Common myeloid progenitor, CD34-positive (primary cell): ENCODE measurements at regions not wholly inside any gene's neighbourhood (a gene's known extent, or its start where the extent isn't known, plus 50 kb on each side); places are given as distances from the start of the nearest gene placed in this dataset.
"Not testable (repeated sequence)": the region's sequence is repeated elsewhere in the genome, so short reads cannot be mapped to it uniquely, and the experiment has no call there.

Experiments
- CTCF ChIA-PET: fragments of 350-600 bp; sonication (Branson Sonifier 250); formaldehyde crosslinking; loops from one replicate; lab custom pipeline; 2021; ENCODE audit warnings: antibody characterized with exemption; lab: Charles Lee
- POLR2A ChIA-PET: fragments of 350-600 bp; sonication (Branson Sonifier 250); formaldehyde crosslinking; loops from one replicate; lab custom pipeline; 2021; ENCODE audit warnings: antibody characterized with exemption; lab: Charles Lee
- DNase-seq, 3 donors: peaks; one replicate each; pipeline versions ENCODE4 v3.0.0 to v3.0.0-alpha.2; 2013
- H3K27ac ChIP-seq, 2 experiments: 1 replicate in 1 of 2; 2 replicates in 1 of 2; pipeline ENCODE4 v1.7.0; 2013; ENCODE audit warnings: inconsistent platforms in 2 of 2, low read length in 2 of 2, mild to moderate bottlenecking in 2 of 2, low read depth in 1 of 2, moderate library complexity in 1 of 2; ENCODE audit not compliant: severe bottlenecking in 2 of 2, insufficient read depth in 1 of 2, poor library complexity in 1 of 2
- H3K27me3 ChIP-seq, 5 experiments: replicated peaks in 2 of 5; 1 replicate in 3 of 5; 2 replicates in 2 of 5; pipeline versions ENCODE4 v1.6.1 to v1.7.0; 2013; ENCODE audit warnings: low read length in 4 of 5, mild to moderate bottlenecking in 2 of 5, moderate library complexity in 2 of 5, inconsistent platforms in 1 of 5; ENCODE audit not compliant: insufficient read depth in 5 of 5, control insufficient read depth in 4 of 5
- H3K36me3 ChIP-seq, 4 experiments: 1 replicate in 2 of 4; 2 replicates in 2 of 4; pipeline versions ENCODE4 v1.6.1 to v1.7.0; 2013; ENCODE audit warnings: low read length in 3 of 4, control low read depth in 1 of 4, mild to moderate bottlenecking in 1 of 4; ENCODE audit not compliant: control insufficient read depth in 4 of 4, insufficient read depth in 4 of 4
- H3K4me1 ChIP-seq, 4 experiments: 1 replicate in 3 of 4; 2 replicates in 1 of 4; pipeline versions ENCODE4 v1.6.1 to v1.7.1; 2013; ENCODE audit warnings: low read length in 3 of 4, mild to moderate bottlenecking in 3 of 4, control low read depth in 1 of 4, inconsistent platforms in 1 of 4, moderate library complexity in 1 of 4; ENCODE audit not compliant: control insufficient read depth in 4 of 4, insufficient read depth in 4 of 4; ENCODE audit errors: control extremely low read depth in 1 of 4
- H3K4me3 ChIP-seq, 7 experiments: 1 replicate in 4 of 7; 2 replicates in 3 of 7; pipeline versions ENCODE4 v1.5.1 to v1.7.0; 2013; ENCODE audit warnings: mild to moderate bottlenecking in 7 of 7, low read length in 6 of 7, moderate library complexity in 6 of 7, inconsistent platforms in 2 of 7, low read depth in 2 of 7, control low read depth in 1 of 7; ENCODE audit not compliant: insufficient read depth in 4 of 7, control insufficient read depth in 1 of 7; ENCODE audit errors: extremely low read depth in 1 of 7
- H3K9me3 ChIP-seq, 5 experiments: 1 replicate in 4 of 5; 2 replicates in 1 of 5; pipeline versions ENCODE4 v1.6.1 to v1.7.1; 2013; ENCODE audit warnings: low read length in 4 of 5, mild to moderate bottlenecking in 2 of 5, inconsistent platforms in 1 of 5, low read depth in 1 of 5, moderate library complexity in 1 of 5; ENCODE audit not compliant: control insufficient read depth in 4 of 5, insufficient read depth in 2 of 5; ENCODE audit errors: control extremely low read depth in 1 of 5
- WGBS: methylation state at CpG from one replicate; pipeline ENCODE4 v1.1.5; 2013; ENCODE audit not compliant: insufficient coverage; 5-methylcytosine and 5-hydroxymethylcytosine counted together

- no peak overlapping the region for H3K4me3 ChIP-seq
- H3K27ac ChIP-seq = no peak overlapping the region
- peaks cover 0 to under 1% (median 0%) of the 10 kb centered on the region in 5 experiments for H3K27me3 ChIP-seq
- CTCF ChIA-PET = interaction anchor here (0.6 to 1.4 kb wide), 3 partner anchors 29 to 525 kb away, joined by 3 read pairs; no protein-coding TSS in a partner anchor
- no peak for DNase-seq
- POLR2A ChIA-PET = no interaction called here
- no peaks in the 10 kb centered on the region for H3K36me3 ChIP-seq
- H3K4me1 ChIP-seq = no peaks in the 10 kb centered on the region
- no peaks in the 10 kb centered on the region for H3K9me3 ChIP-seq
- 100% methylated on average over 1 of the region's 2 CpGs for WGBS
Observed at GRCh38 chr6:27119761-27120160, 127.7 kb upstream of the PRSS16 start.

DNA sequence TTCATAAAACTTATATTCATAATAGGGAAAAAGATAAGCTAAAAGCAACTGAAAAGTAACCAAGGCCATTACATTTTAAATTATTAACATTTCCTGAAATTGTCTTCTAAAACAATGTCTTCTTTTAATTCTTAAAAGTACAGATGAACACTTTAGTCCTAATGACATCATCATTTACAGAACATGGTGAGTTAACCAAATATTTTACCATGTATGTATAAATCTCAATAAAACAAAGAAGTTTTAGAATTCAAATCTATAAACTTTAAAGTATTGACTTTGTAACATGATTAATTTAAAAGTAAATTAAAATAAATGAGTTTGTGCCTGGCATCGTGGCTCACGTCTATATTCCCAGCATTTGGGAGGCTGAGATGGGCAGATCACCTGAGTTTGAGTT, 125.9 kb upstream of the PRSS16 start:
- Histone ChIP-seq H3K36me3 (no peaks in the 10 kb centered on the region), H3K4me1 (peaks cover 0 to 6% (median 0%) of the 10 kb centered on the region in 4 experiments), H3K9me3 (no peaks in the 10 kb centered on the region), H3K27ac (no peak overlapping the region), H3K4me3 (no peak overlapping the region), H3K27me3 (no peaks in the 10 kb centered on the region)
- no CpG with 5 or more reads among the region's 2 CpGs for WGBS
- DNase-seq = no peak
- ChIA-PET CTCF (interaction anchor here (1.2 kb wide), 1 partner anchor 42 kb away, joined by 3 read pairs; no protein-coding TSS in a partner anchor), POLR2A (no interaction called here)

GRCh38 chr6:27124252-27124657, 123.2 kb upstream of the PRSS16 start:
- no peak for DNase-seq
- H3K4me3 ChIP-seq = no peak overlapping the region
- no peak overlapping the region for H3K27ac ChIP-seq
- no peaks in the 10 kb centered on the region for H3K27me3 ChIP-seq
- no peaks in the 10 kb centered on the region for H3K36me3 ChIP-seq
- CTCF ChIA-PET = interaction anchor here (0.9 to 1.4 kb wide), 2 partner anchors 14 to 32 kb away, joined by 3 to 7 read pairs; no protein-coding TSS in a partner anchor
- POLR2A ChIA-PET = no interaction called here
- WGBS = 88% methylated on average over 4 of the region's 4 CpGs
- peaks cover 6 to 20% (median 12%) of the 10 kb centered on the region in 4 experiments for H3K4me1 ChIP-seq
- H3K9me3 ChIP-seq = no peaks in the 10 kb centered on the region

GRCh38 chr6:27126046-27126814, 121.3 kb upstream of the PRSS16 start:
- H3K9me3 ChIP-seq = no peaks in the 10 kb centered on the region
- H3K36me3 ChIP-seq = no peaks in the 10 kb centered on the region
- H3K4me3 ChIP-seq = peak overlapping the region in 6 of 7 experiments; percentile 60 to 78 (median 67)
- no peak for DNase-seq
- 91% methylated on average over 5 of the region's 6 CpGs for WGBS
- ChIA-PET CTCF (interaction anchor here (0.6 to 3.1 kb wide), 8 partner anchors 19 to 670 kb away, joined by 3 to 15 read pairs (median 5); a partner anchor contains a TSS), POLR2A (interaction anchor here (0.5 to 1.1 kb wide), 2 partner anchors 21 to 760 kb away, joined by 4 to 6 read pairs; a partner anchor contains a TSS)
- peaks cover 10 to 36% (median 22%) of the 10 kb centered on the region in 4 experiments for H3K4me1 ChIP-seq
- H3K27me3 ChIP-seq = no peaks in the 10 kb centered on the region
- peak overlapping the region; percentile 2 to 90 for H3K27ac ChIP-seq

DNA sequence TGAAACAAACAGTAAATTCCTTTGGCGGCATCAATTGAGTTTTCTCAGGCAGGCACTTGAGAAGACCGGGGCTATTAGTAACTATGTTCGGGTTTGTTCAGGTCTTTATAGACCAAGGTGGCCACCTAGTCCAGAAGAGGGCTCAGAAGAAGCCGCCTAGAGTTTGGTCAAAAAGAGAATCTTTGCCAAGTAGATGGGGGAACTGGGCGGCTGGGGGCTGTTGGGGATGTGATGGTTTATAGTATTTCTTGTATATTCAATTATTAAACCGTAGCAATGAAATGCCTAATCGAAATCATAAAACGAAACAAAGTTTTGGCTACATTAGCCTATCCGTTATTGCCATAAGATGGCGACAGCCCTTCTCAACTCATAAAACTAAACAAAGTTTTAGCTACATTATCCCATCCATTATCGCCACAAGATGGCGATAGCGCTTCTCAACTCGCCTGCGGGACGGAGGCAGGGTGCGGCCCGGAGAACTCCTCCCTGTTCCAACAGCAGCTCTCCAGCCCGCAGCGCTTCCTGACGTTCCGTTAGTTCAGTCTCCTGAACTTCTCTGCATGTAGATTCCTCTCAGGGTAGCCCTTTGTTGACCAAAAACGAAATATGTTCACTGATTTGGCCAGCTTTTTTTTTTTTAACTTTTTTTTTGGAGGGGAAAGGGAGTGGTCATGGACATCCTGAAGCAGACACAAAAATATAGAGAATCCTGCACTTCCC, 120.5 kb upstream of the PRSS16 start:
- ChIA-PET CTCF (interaction anchor here (0.6 to 3.1 kb wide), 12 partner anchors 9 to 670 kb away, joined by 3 to 15 read pairs (median 4); a partner anchor contains a TSS), POLR2A (interaction anchor here (0.5 to 1.2 kb wide), 3 partner anchors 20 to 759 kb away, joined by 3 to 6 read pairs (median 4); a partner anchor contains a TSS)
- peak; percentile 90 to 91 (median 91) for DNase-seq
- no peaks in the 10 kb centered on the region for H3K27me3 ChIP-seq
- H3K36me3 ChIP-seq = no peaks in the 10 kb centered on the region
- H3K4me1 ChIP-seq = peaks cover 10 to 36% (median 24%) of the 10 kb centered on the region in 4 experiments
- no peaks in the 10 kb centered on the region for H3K9me3 ChIP-seq
- peak overlapping the region in 6 of 7 experiments; percentile 60 to 78 (median 67) for H3K4me3 ChIP-seq
- 9% methylated on average over 17 of the region's 23 CpGs for WGBS
- peak overlapping the region; percentile 2 to 90 for H3K27ac ChIP-seq

DNA sequence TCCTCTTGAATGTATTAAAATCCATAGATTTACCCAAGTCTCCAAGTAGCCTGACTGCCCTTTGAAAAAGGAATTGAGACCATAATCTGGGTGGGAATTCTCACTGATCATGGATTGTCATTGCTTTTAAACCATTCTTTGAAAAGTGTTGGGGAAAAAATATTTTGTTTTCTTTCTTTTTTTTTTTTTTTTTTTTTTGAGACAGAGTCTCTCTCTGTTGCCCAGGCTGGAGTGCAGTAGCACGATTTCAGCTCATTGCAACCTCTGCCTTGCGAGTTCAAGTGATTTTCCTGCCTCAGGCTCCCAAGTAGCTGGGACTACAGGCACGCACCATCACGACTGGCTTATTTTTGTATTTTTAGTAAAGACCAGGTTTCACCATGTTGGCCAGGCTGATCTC, 119.6 kb upstream of the PRSS16 start:
- POLR2A ChIA-PET = interaction anchor here (1.2 to 1.4 kb wide), 2 partner anchors 19 to 23 kb away, joined by 3 to 9 read pairs; a partner anchor contains a TSS
- CTCF ChIA-PET = interaction anchor here (0.6 to 3.1 kb wide), 5 partner anchors 19 to 265 kb away, joined by 3 to 15 read pairs (median 6); a partner anchor contains a TSS
- Histone ChIP-seq H3K4me3 (peak overlapping the region in 1 of 7 experiments; percentile 74), H3K27ac (peak overlapping the region in 1 of 2 experiments; percentile 90), H3K4me1 (peaks cover 10 to 40% (median 26%) of the 10 kb centered on the region in 4 experiments)
- DNase-seq, H3K27me3 ChIP-seq, H3K9me3 ChIP-seq, H3K36me3 ChIP-seq: not testable (repeated sequence)
- WGBS = 74% methylated on average over 4 of the region's 4 CpGs
